ENCODE measurements at regions not wholly inside any gene's neighbourhood (a gene's known extent, or its start where the extent isn't known, plus 50 kb on each side); places are given as distances from the start of the nearest gene placed in this dataset.

GRCh38 chr9:25948182-25948581 is 269.9 kb upstream of the TUSC1 start (continued):
- no peak for TF ChIP-seq CHD7 (IDR thresholded peaks at IDR 0.05; ENCODE audit: insufficient replicate concordance, low read length)
